ENCODE measurements at regions not wholly inside any gene's neighbourhood (a gene's known extent, or its start where the extent isn't known, plus 50 kb on each side); places are given as distances from the start of the nearest gene placed in this dataset.

DNA sequence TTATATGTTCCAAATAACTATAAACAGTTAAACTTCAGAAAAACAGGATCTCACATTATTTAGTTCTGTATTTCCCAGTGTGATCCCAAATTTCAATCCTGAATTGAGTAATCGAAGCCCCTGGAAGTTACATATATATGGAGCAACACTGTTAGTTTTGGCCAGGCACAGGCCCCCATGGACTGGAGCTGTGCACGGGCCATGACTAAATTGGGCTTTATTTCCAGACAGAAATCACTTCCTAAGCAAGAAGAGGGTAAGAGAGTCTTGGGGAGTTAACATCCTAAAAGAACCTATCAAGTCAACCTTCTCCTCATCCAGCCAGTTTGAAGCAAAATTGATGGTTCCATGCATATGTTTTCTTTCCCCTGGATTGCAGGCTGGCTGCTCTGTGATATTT is 393.0 kb downstream of the TMEM167A start:
- TF ChIP-seq EGR1 (IDR thresholded peaks at IDR 0.05; ENCODE audit: borderline replicate concordance in 1 of 2, low read depth in 2 of 2, low read length in 2 of 2) (no peak), MYC (IDR thresholded peaks at IDR 0.05; ENCODE audit: insufficient read depth, insufficient read length, insufficient replicate concordance, low read length, severe bottlenecking) (no peak), HDGF (IDR thresholded peaks at IDR 0.05) (no peak), MTA3 (IDR thresholded peaks at IDR 0.05; ENCODE audit: borderline replicate concordance, low read length) (no peak), SIN3A (IDR thresholded peaks at IDR 0.05; ENCODE audit: low read depth, low read length) (no peak), SPI1 (IDR thresholded peaks at IDR 0.05; ENCODE audit: borderline replicate concordance, insufficient read depth, low read depth, low read length) (no peak), NR2C2 (IDR thresholded peaks at IDR 0.05; ENCODE audit: borderline replicate concordance, control insufficient read depth, insufficient read length, low read depth) (no peak), DPF2 (IDR thresholded peaks at IDR 0.05) (no peak), TAF1 (IDR thresholded peaks at IDR 0.05; ENCODE audit: borderline replicate concordance, low read depth, low read length) (no peak), RAD21 (IDR thresholded peaks at IDR 0.05; ENCODE audit: insufficient read depth, low read depth, low read length) (no peak), POLR2AphosphoS2 (IDR thresholded peaks at IDR 0.05; ENCODE audit: low read depth, low read length) (no peak)
- TF ChIP-seq, protein P1, sequence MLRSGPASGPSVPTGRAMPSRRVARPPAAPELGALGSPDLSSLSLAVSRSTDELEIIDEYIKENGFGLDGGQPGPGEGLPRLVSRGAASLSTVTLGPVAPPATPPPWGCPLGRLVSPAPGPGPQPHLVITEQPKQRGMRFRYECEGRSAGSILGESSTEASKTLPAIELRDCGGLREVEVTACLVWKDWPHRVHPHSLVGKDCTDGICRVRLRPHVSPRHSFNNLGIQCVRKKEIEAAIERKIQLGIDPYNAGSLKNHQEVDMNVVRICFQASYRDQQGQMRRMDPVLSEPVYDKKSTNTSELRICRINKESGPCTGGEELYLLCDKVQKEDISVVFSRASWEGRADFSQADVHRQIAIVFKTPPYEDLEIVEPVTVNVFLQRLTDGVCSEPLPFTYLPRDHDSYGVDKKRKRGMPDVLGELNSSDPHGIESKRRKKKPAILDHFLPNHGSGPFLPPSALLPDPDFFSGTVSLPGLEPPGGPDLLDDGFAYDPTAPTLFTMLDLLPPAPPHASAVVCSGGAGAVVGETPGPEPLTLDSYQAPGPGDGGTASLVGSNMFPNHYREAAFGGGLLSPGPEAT (IDR thresholded peaks at IDR 0.05; ENCODE audit: low read depth), result no peak
- TF ChIP-seq, protein P2, sequence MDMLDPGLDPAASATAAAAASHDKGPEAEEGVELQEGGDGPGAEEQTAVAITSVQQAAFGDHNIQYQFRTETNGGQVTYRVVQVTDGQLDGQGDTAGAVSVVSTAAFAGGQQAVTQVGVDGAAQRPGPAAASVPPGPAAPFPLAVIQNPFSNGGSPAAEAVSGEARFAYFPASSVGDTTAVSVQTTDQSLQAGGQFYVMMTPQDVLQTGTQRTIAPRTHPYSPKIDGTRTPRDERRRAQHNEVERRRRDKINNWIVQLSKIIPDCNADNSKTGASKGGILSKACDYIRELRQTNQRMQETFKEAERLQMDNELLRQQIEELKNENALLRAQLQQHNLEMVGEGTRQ (IDR thresholded peaks at IDR 0.05; ENCODE audit: borderline replicate concordance, low read depth, low read length), result no peak
- TF ChIP-seq, protein P3, sequence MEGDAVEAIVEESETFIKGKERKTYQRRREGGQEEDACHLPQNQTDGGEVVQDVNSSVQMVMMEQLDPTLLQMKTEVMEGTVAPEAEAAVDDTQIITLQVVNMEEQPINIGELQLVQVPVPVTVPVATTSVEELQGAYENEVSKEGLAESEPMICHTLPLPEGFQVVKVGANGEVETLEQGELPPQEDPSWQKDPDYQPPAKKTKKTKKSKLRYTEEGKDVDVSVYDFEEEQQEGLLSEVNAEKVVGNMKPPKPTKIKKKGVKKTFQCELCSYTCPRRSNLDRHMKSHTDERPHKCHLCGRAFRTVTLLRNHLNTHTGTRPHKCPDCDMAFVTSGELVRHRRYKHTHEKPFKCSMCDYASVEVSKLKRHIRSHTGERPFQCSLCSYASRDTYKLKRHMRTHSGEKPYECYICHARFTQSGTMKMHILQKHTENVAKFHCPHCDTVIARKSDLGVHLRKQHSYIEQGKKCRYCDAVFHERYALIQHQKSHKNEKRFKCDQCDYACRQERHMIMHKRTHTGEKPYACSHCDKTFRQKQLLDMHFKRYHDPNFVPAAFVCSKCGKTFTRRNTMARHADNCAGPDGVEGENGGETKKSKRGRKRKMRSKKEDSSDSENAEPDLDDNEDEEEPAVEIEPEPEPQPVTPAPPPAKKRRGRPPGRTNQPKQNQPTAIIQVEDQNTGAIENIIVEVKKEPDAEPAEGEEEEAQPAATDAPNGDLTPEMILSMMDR (IDR thresholded peaks at IDR 0.05 in 2 of 3, conservative IDR thresholded peaks at IDR 0.05 in 1 of 3; ENCODE audit: control insufficient read depth in 2 of 3, extremely low read depth in 1 of 3, insufficient read depth in 1 of 3, low read depth in 3 of 3, low read length in 3 of 3), result no peak

Data from GM12878 (cell line).